OCI-LY1 (cell line): ENCODE measurements at regions not wholly inside any gene's neighbourhood (a gene's known extent, or its start where the extent isn't known, plus 50 kb on each side); places are given as distances from the start of the nearest gene placed in this dataset.

Experiments
- H2AFZ ChIP-seq: fragments of 200-600 bp; sonication (generic), shearing (Covaris generic); 2 replicates; pipeline ENCODE4 v1.6.0; 2014; ENCODE audit warnings: antibody characterized with exemption, mild to moderate bottlenecking, low read length
- H3F3A ChIP-seq: fragments of 200-600 bp; sonication (generic), shearing (Covaris generic); 2 replicates; pipeline ENCODE4 v1.6.0; 2014; ENCODE audit warnings: mild to moderate bottlenecking, antibody characterized with exemption, low read length, moderate library complexity; ENCODE audit not compliant: insufficient read depth
- H3K27ac ChIP-seq: fragments of 200-600 bp; sonication (generic); 2 replicates; pipeline ENCODE4 v1.5.1; 2014; ENCODE audit warnings: low read length, mixed run types, mild to moderate bottlenecking, low read depth; ENCODE audit not compliant: poor library complexity, severe bottlenecking
- H3K27me3 ChIP-seq: fragments of 200-600 bp; sonication (generic); 2 replicates; pipeline ENCODE4 v1.6.0; 2014; ENCODE audit warnings: antibody characterized with exemption, mild to moderate bottlenecking, low read length, moderate library complexity; ENCODE audit not compliant: insufficient read depth
- H3K36me3 ChIP-seq: fragments of 200-600 bp; sonication (generic); 2 replicates; pipeline ENCODE4 v1.6.1; 2014; ENCODE audit warnings: mild to moderate bottlenecking, antibody characterized with exemption, low read length, moderate library complexity, mixed read lengths; ENCODE audit not compliant: insufficient read depth
- H3K4me1 ChIP-seq: fragments of 200-600 bp; sonication (generic); 2 replicates; pipeline ENCODE4 v1.5.1; 2014; ENCODE audit warnings: mild to moderate bottlenecking, low read length, moderate library complexity; ENCODE audit not compliant: insufficient read depth, severe bottlenecking
- H3K4me2 ChIP-seq: fragments of 200-600 bp; sonication (generic), shearing (Covaris generic); 2 replicates; pipeline ENCODE4 v1.6.1; 2014; ENCODE audit warnings: low read length
- H3K4me3 ChIP-seq: fragments of 200-600 bp; sonication (generic); 2 replicates; pipeline ENCODE4 v1.5.1; 2014; ENCODE audit warnings: low read length, low read depth, mild to moderate bottlenecking, mixed read lengths; ENCODE audit not compliant: poor library complexity, severe bottlenecking
- H3K79me2 ChIP-seq: fragments of 200-600 bp; shearing (Covaris generic); 2 replicates; pipeline ENCODE4 v1.6.1; 2016; ENCODE audit warnings: mixed run types, low read length, mixed read lengths; ENCODE audit not compliant: insufficient read depth
- H3K9ac ChIP-seq: fragments of 200-600 bp; sonication (generic), shearing (Covaris generic); 2 replicates; pipeline ENCODE4 v1.6.1; 2014; ENCODE audit warnings: mild to moderate bottlenecking, low read length, mixed read lengths
- H3K9me2 ChIP-seq: fragments of 200-600 bp; sonication (generic), shearing (Covaris generic); 2 replicates; pipeline ENCODE4 v1.6.1; 2014; ENCODE audit warnings: low read depth, mild to moderate bottlenecking, low read length, mixed read lengths
- H3K9me3 ChIP-seq: fragments of 200-600 bp; shearing (Covaris generic); 2 replicates; pipeline ENCODE4 v1.6.1; 2014; ENCODE audit warnings: low read length, mixed read lengths
- H4K20me1 ChIP-seq: fragments of 200-600 bp; sonication (generic), shearing (Covaris generic); 2 replicates; pipeline ENCODE4 v1.6.0; 2016; ENCODE audit warnings: mild to moderate bottlenecking, low read length; ENCODE audit not compliant: insufficient read depth
- CTCF ChIP-seq: fragments of 200-600 bp; sonication (generic), shearing (Covaris generic); IDR thresholded peaks from 2 replicates; pipeline ENCODE4 v1.5.1; 2017; ENCODE audit warnings: mild to moderate bottlenecking, antibody characterized with exemption, low read length, moderate library complexity, mixed read lengths
- EZH2 ChIP-seq: fragments of 200-600 bp; sonication (generic), shearing (Covaris generic); IDR thresholded peaks from 2 replicates; pipeline ENCODE4 v1.8.0; 2017; ENCODE audit warnings: borderline replicate concordance, mixed run types, mild to moderate bottlenecking, antibody characterized with exemption, low read length, moderate library complexity, mixed read lengths

DNA sequence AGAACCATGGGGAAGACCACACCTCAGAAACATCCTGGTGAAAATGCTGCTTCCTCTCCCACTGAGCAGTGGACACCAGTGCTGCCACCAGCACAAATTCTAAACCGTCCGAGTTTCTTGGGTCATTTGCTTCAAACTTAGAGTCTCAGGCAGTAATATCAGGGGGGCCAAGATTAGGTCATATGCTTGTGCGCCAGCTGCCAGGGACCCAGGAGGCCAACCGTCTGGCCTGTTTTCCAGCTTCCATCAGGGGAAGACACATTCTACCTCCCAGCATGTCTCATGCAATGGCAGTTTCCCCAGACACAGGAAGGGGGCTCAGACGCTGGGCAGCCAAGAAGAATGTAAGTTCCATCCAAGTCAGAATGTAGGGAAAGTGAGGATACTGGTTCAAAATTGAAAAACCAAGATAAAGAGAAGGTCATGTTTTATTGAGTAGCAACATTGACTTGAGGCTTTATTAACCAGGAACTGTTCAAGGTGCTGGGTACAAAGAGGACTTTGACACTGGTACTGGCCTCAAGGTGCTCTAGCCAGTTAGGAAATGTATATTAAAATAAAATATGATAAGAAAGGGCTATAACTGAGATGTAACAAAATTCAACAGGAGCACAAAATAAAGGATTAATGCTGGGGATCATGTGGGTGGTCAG is 59.7 kb upstream of the EED start:
- Histone ChIP-seq H3K79me2 (no peaks in the 10 kb centered on the region), H3F3A (no peaks in the 10 kb centered on the region), H2AFZ (no peak overlapping the region), H3K4me2 (no peak overlapping the region), H3K9me3 (no peaks in the 10 kb centered on the region), H3K9me2 (no peaks in the 10 kb centered on the region), H3K9ac (no peak overlapping the region), H4K20me1 (no peaks in the 10 kb centered on the region), H3K27ac (peak overlapping the region; percentile 9), H3K4me3 (no peak overlapping the region), H3K27me3 (no peaks in the 10 kb centered on the region), H3K36me3 (no peaks in the 10 kb centered on the region), H3K4me1 (peaks cover 64% of the 10 kb centered on the region)
- TF ChIP-seq EZH2 (no peak), CTCF (no peak)

DNA sequence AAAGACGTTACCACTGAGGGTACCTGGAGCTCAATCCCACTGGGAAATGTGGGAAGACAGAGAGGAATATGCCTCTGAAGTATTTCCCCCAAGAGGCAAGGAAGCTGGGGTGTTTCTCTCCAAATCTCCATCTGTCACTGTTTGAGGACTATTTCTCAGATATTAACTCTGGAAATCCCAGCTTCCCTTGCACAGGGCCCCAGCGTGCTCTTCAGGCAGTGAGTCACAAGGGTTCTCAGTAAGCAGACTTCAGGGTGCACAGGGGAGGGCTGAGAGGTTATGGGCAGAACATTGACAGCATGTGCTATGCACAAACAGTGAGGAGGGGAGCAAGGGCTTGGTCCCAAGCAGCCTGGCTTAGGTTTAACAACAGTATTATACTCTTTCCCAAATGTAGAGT is 60.9 kb upstream of the EED start:
- Histone ChIP-seq H3F3A (no peaks in the 10 kb centered on the region), H3K4me3 (no peak overlapping the region), H3K9me3 (no peaks in the 10 kb centered on the region), H3K4me2 (peak overlapping the region; percentile 39; the same call in 1 of the 2 replicates), H3K9ac (no peak overlapping the region; the same call in 1 of the 2 replicates), H3K4me1 (peaks cover 64% of the 10 kb centered on the region), H3K36me3 (no peaks in the 10 kb centered on the region; the same call in 1 of the 2 replicates), H3K9me2 (no peaks in the 10 kb centered on the region), H3K27ac (peak overlapping the region; percentile 74), H4K20me1 (no peaks in the 10 kb centered on the region), H2AFZ (peak overlapping the region; percentile 14; the same call in 1 of the 2 replicates), H3K27me3 (no peaks in the 10 kb centered on the region), H3K79me2 (no peaks in the 10 kb centered on the region)
- no peak for TF ChIP-seq EZH2
- no peak for TF ChIP-seq CTCF

GRCh38 chr11:86182976-86183584 is 61.5 kb upstream of the EED start:
- no peak overlapping the region; the same call in 1 of the 2 replicates for H3K9ac ChIP-seq
- H3K9me3 ChIP-seq = no peaks in the 10 kb centered on the region
- H3K4me1 ChIP-seq = peaks cover 64% of the 10 kb centered on the region
- H2AFZ ChIP-seq = 0 out of 2 replicates have a peak overlapping the region, but pooled peaks have one; percentile 14
- H3K4me3 ChIP-seq = no peak overlapping the region
- no peaks in the 10 kb centered on the region for H3K9me2 ChIP-seq
- H3K4me2 ChIP-seq = peak overlapping the region; percentile 39; the same call in 1 of the 2 replicates
- H3F3A ChIP-seq = no peaks in the 10 kb centered on the region
- no peaks in the 10 kb centered on the region for H3K27me3 ChIP-seq
- no peaks in the 10 kb centered on the region for H4K20me1 ChIP-seq
- H3K79me2 ChIP-seq = no peaks in the 10 kb centered on the region
- H3K27ac ChIP-seq = peak overlapping the region; percentile 74
- H3K36me3 ChIP-seq = no peaks in the 10 kb centered on the region; the same call in 1 of the 2 replicates
- TF ChIP-seq CTCF = no peak
- no peak for TF ChIP-seq EZH2
